ENCODE measurements at regions not wholly inside any gene's neighbourhood (a gene's known extent, or its start where the extent isn't known, plus 50 kb on each side); places are given as distances from the start of the nearest gene placed in this dataset.

DNA sequence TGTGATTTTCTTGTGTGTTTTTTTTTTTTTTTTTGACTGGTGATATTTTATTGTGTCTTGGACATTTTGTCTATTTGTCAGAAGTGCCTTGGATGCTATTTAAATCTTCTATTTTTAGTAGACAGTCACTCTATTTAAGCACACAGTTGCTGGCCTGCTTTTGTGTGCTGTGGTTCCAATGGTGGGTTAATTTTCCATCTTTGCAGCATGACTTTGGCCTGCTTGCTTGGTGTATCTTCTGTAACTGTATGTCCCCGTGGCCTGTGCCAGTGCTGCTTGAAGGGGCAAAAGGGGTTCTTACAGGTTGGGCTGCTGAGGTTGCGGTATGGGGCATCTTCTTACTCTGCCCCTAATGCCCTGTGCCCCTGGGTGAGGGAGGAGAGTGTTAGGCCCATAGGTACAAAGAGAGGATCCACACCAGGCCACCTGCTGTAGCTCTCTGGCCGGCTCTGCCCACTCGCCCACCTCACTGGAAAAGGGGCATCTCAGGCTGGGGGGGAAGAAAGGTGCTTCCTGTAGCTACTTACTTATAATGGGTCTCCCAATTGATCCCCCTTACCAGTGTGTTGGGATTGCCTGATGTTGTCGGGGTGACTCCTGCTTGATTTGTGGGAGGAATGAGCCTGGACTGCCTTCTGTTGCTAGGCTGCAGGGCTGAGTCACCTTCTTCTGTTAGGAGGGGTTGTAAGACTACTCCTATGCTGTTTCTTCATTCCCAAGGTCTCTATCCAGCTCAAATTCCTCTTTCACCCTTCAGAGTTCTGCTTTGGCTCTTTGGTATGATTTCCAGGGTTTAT, 490.0 kb upstream of the HS6ST1 start:
- DNase-seq, result no peak
- Histone ChIP-seq H3K36me3 (no peaks in the 10 kb centered on the region), H3K4me3 (replicated peaks in 1 of 3) (no peak overlapping the region), H3K27ac (no peak overlapping the region), H3K9me3 (no peaks in the 10 kb centered on the region), H3K27me3 (no peaks in the 10 kb centered on the region), H3K4me1 (no peaks in the 10 kb centered on the region)
- no peak for TF ChIP-seq POLR2A (IDR thresholded peaks at IDR 0.05)
- TF ChIP-seq, protein P1, sequence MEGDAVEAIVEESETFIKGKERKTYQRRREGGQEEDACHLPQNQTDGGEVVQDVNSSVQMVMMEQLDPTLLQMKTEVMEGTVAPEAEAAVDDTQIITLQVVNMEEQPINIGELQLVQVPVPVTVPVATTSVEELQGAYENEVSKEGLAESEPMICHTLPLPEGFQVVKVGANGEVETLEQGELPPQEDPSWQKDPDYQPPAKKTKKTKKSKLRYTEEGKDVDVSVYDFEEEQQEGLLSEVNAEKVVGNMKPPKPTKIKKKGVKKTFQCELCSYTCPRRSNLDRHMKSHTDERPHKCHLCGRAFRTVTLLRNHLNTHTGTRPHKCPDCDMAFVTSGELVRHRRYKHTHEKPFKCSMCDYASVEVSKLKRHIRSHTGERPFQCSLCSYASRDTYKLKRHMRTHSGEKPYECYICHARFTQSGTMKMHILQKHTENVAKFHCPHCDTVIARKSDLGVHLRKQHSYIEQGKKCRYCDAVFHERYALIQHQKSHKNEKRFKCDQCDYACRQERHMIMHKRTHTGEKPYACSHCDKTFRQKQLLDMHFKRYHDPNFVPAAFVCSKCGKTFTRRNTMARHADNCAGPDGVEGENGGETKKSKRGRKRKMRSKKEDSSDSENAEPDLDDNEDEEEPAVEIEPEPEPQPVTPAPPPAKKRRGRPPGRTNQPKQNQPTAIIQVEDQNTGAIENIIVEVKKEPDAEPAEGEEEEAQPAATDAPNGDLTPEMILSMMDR (IDR thresholded peaks at IDR 0.05), result no peak
- 88 to 95% methylated on average over 3 to 5 of the region's 5 CpGs for WGBS, 2 donors
- intact Hi-C loops (cut with DNase I), result no loop called here

GRCh38 chr2:128809259-128809636, 490.6 kb upstream of the HS6ST1 start:
- no peak overlapping the region for H3K4me3 ChIP-seq (replicated peaks in 1 of 3)

DNA sequence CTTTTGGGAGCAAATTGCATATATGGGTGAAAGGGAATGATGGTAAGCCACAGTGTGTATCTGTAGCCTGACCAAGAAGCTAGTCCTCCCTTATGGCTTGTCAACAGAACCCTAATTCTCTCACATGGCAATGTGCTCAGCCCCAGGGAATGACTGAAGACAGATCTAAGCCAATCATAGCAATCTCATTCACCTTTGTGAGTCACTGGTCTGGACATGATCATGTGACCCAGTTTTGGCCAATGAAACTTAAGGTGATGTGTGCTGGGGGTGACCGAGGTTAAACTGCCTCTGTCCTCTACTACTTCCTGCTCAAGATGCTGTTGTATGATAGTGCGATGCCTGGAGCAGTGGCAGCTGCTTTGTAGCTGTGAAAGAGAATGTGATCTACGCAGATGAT, 491.2 kb upstream of the HS6ST1 start:
- H3K36me3 ChIP-seq, result no peaks in the 10 kb centered on the region
- no peaks in the 10 kb centered on the region for H3K27me3 ChIP-seq
- no peaks in the 10 kb centered on the region for H3K4me1 ChIP-seq
- TF ChIP-seq, protein P1 (IDR thresholded peaks at IDR 0.05), result no peak
- no peak for TF ChIP-seq POLR2A (IDR thresholded peaks at IDR 0.05)
- intact Hi-C loops (cut with DNase I), result no loop called here
- no peak for DNase-seq
- WGBS, 2 donors, result 49 to 53% methylated on average over 3 of the region's 3 CpGs
- H3K9me3 ChIP-seq, result no peaks in the 10 kb centered on the region
- no peak overlapping the region for H3K4me3 ChIP-seq (replicated peaks in 1 of 3)
- H3K27ac ChIP-seq, result no peak overlapping the region

More at GRCh38 chr2:128809259-128809636, 490.6 kb upstream of the HS6ST1 start:
- no peak for DNase-seq
- H3K27me3 ChIP-seq, result no peaks in the 10 kb centered on the region
- H3K4me1 ChIP-seq, result no peaks in the 10 kb centered on the region
- H3K36me3 ChIP-seq, result no peaks in the 10 kb centered on the region
- H3K9me3 ChIP-seq, result no peaks in the 10 kb centered on the region
- intact Hi-C loops (cut with DNase I), result no loop called here
- 94 to 95% methylated on average over 1 of the region's 1 CpG for WGBS, 2 donors
- TF ChIP-seq POLR2A (IDR thresholded peaks at IDR 0.05), result no peak
- TF ChIP-seq, protein P1 (IDR thresholded peaks at IDR 0.05), result no peak
- H3K27ac ChIP-seq, result no peak overlapping the region

GRCh38 chr2:128812183-128812940, 493.7 kb upstream of the HS6ST1 start:
- no peaks in the 10 kb centered on the region for H3K9me3 ChIP-seq
- intact Hi-C loops (cut with DNase I), result no loop called here
- H3K36me3 ChIP-seq, result no peaks in the 10 kb centered on the region
- no peak overlapping the region for H3K4me3 ChIP-seq (replicated peaks in 1 of 3)
- no peak for DNase-seq
- WGBS, 2 donors, result 77 to 87% methylated on average over 7 to 14 of the region's 14 CpGs
- H3K4me1 ChIP-seq, result no peaks in the 10 kb centered on the region
- TF ChIP-seq, protein P1 (IDR thresholded peaks at IDR 0.05), result no peak
- TF ChIP-seq POLR2A (IDR thresholded peaks at IDR 0.05), result no peak
- H3K27ac ChIP-seq, result no peak overlapping the region
- no peaks in the 10 kb centered on the region for H3K27me3 ChIP-seq

Measured in thyroid gland (tissue), 4 donors.